Stomach (tissue), 4 donors: ENCODE measurements at regions not wholly inside any gene's neighbourhood (a gene's known extent, or its start where the extent isn't known, plus 50 kb on each side); places are given as distances from the start of the nearest gene placed in this dataset.

Experiments used
- POLR2AphosphoS5 ChIP-seq, 3 donors: sonication (generic); formaldehyde crosslinking; IDR thresholded peaks; one replicate each; pipeline ENCODE4 v1.6.1; 2016; ENCODE audit warnings: antibody characterized with exemption in 3 of 3
- TF ChIP-seq, protein P1 (sequence below), 7 experiments: fragments of 450-650 bp in 4 of 7; fragments of 200-600 bp in 3 of 7; sonication (generic) in 3 of 7; IDR thresholded peaks; one replicate each; pipeline ENCODE4 v1.5.1; 2016 to 2019; ENCODE audit warnings: antibody characterized with exemption in 7 of 7, control low read depth in 2 of 7, mild to moderate bottlenecking in 1 of 7

- no peak for TF ChIP-seq POLR2AphosphoS5 (IDR thresholded peaks at IDR 0.05)
- TF ChIP-seq, protein P1, sequence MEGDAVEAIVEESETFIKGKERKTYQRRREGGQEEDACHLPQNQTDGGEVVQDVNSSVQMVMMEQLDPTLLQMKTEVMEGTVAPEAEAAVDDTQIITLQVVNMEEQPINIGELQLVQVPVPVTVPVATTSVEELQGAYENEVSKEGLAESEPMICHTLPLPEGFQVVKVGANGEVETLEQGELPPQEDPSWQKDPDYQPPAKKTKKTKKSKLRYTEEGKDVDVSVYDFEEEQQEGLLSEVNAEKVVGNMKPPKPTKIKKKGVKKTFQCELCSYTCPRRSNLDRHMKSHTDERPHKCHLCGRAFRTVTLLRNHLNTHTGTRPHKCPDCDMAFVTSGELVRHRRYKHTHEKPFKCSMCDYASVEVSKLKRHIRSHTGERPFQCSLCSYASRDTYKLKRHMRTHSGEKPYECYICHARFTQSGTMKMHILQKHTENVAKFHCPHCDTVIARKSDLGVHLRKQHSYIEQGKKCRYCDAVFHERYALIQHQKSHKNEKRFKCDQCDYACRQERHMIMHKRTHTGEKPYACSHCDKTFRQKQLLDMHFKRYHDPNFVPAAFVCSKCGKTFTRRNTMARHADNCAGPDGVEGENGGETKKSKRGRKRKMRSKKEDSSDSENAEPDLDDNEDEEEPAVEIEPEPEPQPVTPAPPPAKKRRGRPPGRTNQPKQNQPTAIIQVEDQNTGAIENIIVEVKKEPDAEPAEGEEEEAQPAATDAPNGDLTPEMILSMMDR (IDR thresholded peaks at IDR 0.05), result no peak
Observed at GRCh38 chr2:18092760-18093159, 214.3 kb downstream of the KCNS3 start.
